Mesendoderm (in vitro differentiated cells): ENCODE measurements at regions not wholly inside any gene's neighbourhood (a gene's known extent, or its start where the extent isn't known, plus 50 kb on each side); places are given as distances from the start of the nearest gene placed in this dataset.

Experiments used
- DNase-seq: peaks from one replicate; pipeline ENCODE4 v3.0.0; 2013
- H2AK5ac ChIP-seq: 2 replicates; pipeline ENCODE4 v1.6.1; 2013; ENCODE audit warnings: low read length, inconsistent platforms
- H2BK120ac ChIP-seq: 2 replicates; pipeline ENCODE4 v1.6.1; 2013; ENCODE audit warnings: low read depth, mild to moderate bottlenecking, low read length, moderate library complexity, mixed read lengths
- H2BK15ac ChIP-seq: replicated peaks from 2 replicates; pipeline ENCODE4 v1.6.1; 2013; ENCODE audit warnings: low read depth, mild to moderate bottlenecking, moderate library complexity
- H2BK5ac ChIP-seq: 2 replicates; pipeline ENCODE4 v1.6.1; 2013; ENCODE audit warnings: low read length, inconsistent platforms
- H3K18ac ChIP-seq: 2 replicates; pipeline ENCODE4 v1.6.1; 2013; ENCODE audit warnings: mild to moderate bottlenecking, low read length, mixed read lengths
- H3K23ac ChIP-seq: one replicate; pipeline ENCODE4 v1.6.1; 2013; ENCODE audit warnings: low read length
- H3K27ac ChIP-seq: 2 replicates; pipeline ENCODE4 v1.5.1; 2013; ENCODE audit warnings: low read depth, mild to moderate bottlenecking, inconsistent platforms, low read length, moderate library complexity
- H3K27me3 ChIP-seq: 2 replicates; pipeline ENCODE4 v1.6.1; 2013; ENCODE audit warnings: low read length, control low read depth, mild to moderate bottlenecking, inconsistent platforms; ENCODE audit not compliant: insufficient read depth, poor library complexity
- H3K36me3 ChIP-seq: 2 replicates; pipeline ENCODE4 v1.6.1; 2013; ENCODE audit warnings: low read length, inconsistent platforms; ENCODE audit not compliant: control insufficient read depth, insufficient read depth
- H3K4ac ChIP-seq: one replicate; pipeline ENCODE4 v1.6.1; 2013; ENCODE audit warnings: low read depth, mild to moderate bottlenecking, low read length, moderate library complexity
- H3K4me1 ChIP-seq: 2 replicates; pipeline ENCODE4 v1.6.1; 2013; ENCODE audit warnings: low read depth, low read length, inconsistent platforms; ENCODE audit not compliant: control insufficient read depth
- H3K4me2 ChIP-seq: 2 replicates; pipeline ENCODE4 v1.6.1; 2013; ENCODE audit warnings: low read length
- H3K4me3 ChIP-seq: 2 replicates; pipeline ENCODE4 v1.5.1; 2013; ENCODE audit warnings: mild to moderate bottlenecking, low read length
- H3K56ac ChIP-seq: one replicate; pipeline ENCODE4 v1.6.1; 2013; ENCODE audit warnings: low read length
- H3K79me1 ChIP-seq: 2 replicates; pipeline ENCODE4 v1.6.1; 2013; ENCODE audit warnings: low read length, inconsistent platforms
- H3K79me2 ChIP-seq: 2 replicates; pipeline ENCODE4 v1.6.1; 2013; ENCODE audit warnings: mild to moderate bottlenecking, low read length; ENCODE audit not compliant: control insufficient read depth, insufficient read depth
- H3K9ac ChIP-seq: 2 replicates; pipeline ENCODE4 v1.6.1; 2013; ENCODE audit warnings: low read length, inconsistent platforms
- H4K5ac ChIP-seq: one replicate; pipeline ENCODE4 v1.6.1; 2013; ENCODE audit warnings: low read length
- H4K8ac ChIP-seq: one replicate; pipeline ENCODE4 v1.6.1; 2013; ENCODE audit warnings: low read depth, mild to moderate bottlenecking, control low read depth, low read length, moderate library complexity
- WGBS: extraction: QIAGEN DNeasy Blood & Tissue Kit; methylation state at CpG from one replicate; pipeline ENCODE4 v1.1.7; 2013; ENCODE audit warnings: low lambda C conversion rate, missing lambda C conversion rate; ENCODE audit not compliant: insufficient coverage; ENCODE audit errors: extremely low coverage; 5-methylcytosine and 5-hydroxymethylcytosine counted together

DNA sequence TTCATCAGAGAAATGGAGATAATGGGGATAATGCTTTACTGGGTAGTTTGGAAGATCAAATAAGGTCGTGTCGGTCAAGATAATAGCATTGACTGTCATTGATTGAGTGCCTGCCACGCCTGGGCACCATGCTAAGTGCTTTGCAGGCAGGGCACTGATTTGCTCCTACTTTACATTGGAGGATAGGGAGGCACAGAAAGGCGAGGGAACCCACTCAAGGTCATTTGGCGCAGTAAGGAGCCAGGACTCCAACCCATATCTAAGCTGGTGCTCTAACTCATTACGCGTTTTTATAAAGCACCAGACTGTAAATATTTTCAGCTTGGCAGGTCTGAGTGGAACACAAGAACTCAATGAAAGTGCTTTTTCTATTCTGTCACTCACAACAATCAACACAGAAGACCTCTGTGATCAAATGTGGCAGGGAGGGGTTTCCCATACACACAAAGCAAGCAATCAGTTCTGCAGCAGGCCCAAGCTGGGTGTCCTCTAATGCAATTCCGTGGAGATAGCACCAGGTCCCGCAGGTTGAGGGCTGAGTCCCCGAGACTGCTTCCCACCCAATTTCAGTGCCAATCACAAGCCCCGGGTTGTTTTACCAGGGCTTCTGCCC, 373.6 kb downstream of the CDH26 start:
- Histone ChIP-seq H2AK5ac (no peak overlapping the region), H2BK15ac (no peak overlapping the region), H3K23ac (no peak overlapping the region), H4K5ac (no peak overlapping the region), H3K4me3 (no peak overlapping the region), H2BK5ac (no peak overlapping the region), H2BK120ac (no peak overlapping the region), H3K4me1 (no peaks in the 10 kb centered on the region), H3K56ac (no peak overlapping the region), H3K4me2 (no peak overlapping the region), H3K36me3 (no peaks in the 10 kb centered on the region), H3K4ac (no peak overlapping the region), H3K79me2 (no peaks in the 10 kb centered on the region), H3K9ac (no peak overlapping the region), H3K27me3 (no peaks in the 10 kb centered on the region), H3K79me1 (no peaks in the 10 kb centered on the region), H4K8ac (no peak overlapping the region), H3K27ac (no peak overlapping the region), H3K18ac (no peak overlapping the region)
- WGBS, result no CpG with 5 or more reads among the region's 11 CpGs
- no peak for DNase-seq

DNA sequence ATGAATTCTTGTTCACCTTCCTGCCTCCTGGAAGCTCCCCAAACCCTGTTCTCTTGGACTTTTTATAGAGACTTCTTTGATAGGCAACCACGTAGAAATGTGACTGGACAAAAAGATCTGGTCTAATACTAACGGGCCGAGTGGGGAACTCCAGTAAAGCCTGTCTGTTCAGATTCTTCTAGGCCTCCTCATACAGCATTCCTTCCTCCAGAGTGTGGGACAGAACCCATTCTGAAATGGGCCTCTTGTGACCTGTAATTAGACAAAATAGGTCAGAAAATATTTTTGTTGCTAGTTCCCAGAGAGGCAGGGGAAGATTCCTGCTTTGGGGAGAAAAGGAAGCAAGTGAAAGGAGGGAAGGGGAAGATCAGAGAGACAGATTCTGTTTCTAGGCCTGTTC, 374.3 kb downstream of the CDH26 start:
- no CpG with 5 or more reads among the region's 3 CpGs for WGBS
- Histone ChIP-seq H3K4me1 (no peaks in the 10 kb centered on the region), H2BK5ac (no peak overlapping the region)

DNA sequence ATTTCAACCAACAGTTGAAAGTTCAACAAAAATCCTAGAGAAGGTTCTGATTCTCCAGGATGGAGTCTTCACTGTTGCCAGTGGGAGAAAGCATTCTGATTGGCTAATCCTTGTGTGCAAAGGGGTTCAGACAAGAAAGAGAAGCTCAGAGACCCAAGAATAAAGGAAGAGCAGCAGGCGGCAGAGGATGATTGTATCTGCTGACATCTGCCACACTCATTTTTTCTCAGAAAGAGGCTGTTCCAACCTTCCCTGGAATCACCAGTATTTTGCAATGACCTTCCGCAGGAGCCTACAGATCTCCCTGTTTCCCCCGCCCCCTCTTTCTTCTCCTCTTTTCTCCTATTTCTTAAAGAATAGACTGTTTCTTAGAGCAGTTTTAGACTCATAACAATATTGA, 376.7 kb downstream of the CDH26 start:
- no peak overlapping the region for H3K4ac ChIP-seq
- WGBS, result no CpG with 5 or more reads among the region's 3 CpGs
- H3K36me3 ChIP-seq, result no peaks in the 10 kb centered on the region
- H3K56ac ChIP-seq, result no peak overlapping the region
- no peak for DNase-seq
- no peaks in the 10 kb centered on the region for H3K79me1 ChIP-seq
- H2AK5ac ChIP-seq, result no peak overlapping the region
- H3K4me3 ChIP-seq, result no peak overlapping the region
- no peak overlapping the region for H3K27ac ChIP-seq
- H3K4me2 ChIP-seq, result no peak overlapping the region
- H3K79me2 ChIP-seq, result no peaks in the 10 kb centered on the region
- no peak overlapping the region for H3K9ac ChIP-seq
- H3K4me1 ChIP-seq, result no peaks in the 10 kb centered on the region
- no peak overlapping the region for H2BK120ac ChIP-seq
- no peak overlapping the region for H4K5ac ChIP-seq
- H3K27me3 ChIP-seq, result no peaks in the 10 kb centered on the region
- no peak overlapping the region for H2BK5ac ChIP-seq
- H2BK15ac ChIP-seq, result no peak overlapping the region
- H3K23ac ChIP-seq, result no peak overlapping the region
- no peak overlapping the region for H3K18ac ChIP-seq
- no peak overlapping the region for H4K8ac ChIP-seq

More for the DNA sequence above, 374.3 kb downstream of the CDH26 start:
- Histone ChIP-seq H2BK15ac (no peak overlapping the region), H3K4me2 (no peak overlapping the region), H3K27me3 (no peaks in the 10 kb centered on the region), H3K27ac (no peak overlapping the region), H3K56ac (no peak overlapping the region), H3K9ac (no peak overlapping the region), H2AK5ac (no peak overlapping the region), H3K36me3 (no peaks in the 10 kb centered on the region), H2BK120ac (no peak overlapping the region), H3K4ac (no peak overlapping the region), H3K18ac (no peak overlapping the region), H4K8ac (no peak overlapping the region), H4K5ac (no peak overlapping the region), H3K23ac (no peak overlapping the region), H3K79me1 (no peaks in the 10 kb centered on the region), H3K4me3 (no peak overlapping the region), H3K79me2 (no peaks in the 10 kb centered on the region)
- no peak for DNase-seq

DNA sequence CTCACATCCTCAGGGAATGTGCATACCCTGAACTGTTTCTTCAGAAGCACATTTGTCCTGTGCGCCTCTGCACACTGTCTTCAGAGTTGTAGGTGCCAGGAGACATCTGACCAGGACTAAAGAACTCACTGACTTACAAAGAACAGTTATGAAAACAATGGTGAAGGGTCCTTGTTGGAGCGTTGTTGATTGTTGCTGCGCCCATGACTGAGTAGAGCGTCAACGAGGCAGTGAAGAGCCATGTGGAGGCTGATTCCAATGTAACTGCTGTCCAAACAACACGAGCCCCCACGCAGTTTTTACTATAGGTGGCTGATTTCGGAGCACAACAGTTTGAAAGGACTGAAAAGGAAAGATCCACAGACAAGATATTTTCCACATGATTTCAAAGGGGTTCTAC, 380.3 kb downstream of the CDH26 start:
- Histone ChIP-seq H3K9ac (no peak overlapping the region), H3K36me3 (no peaks in the 10 kb centered on the region), H3K27me3 (no peaks in the 10 kb centered on the region), H3K4me1 (no peaks in the 10 kb centered on the region), H3K79me1 (no peaks in the 10 kb centered on the region), H2AK5ac (no peak overlapping the region), H4K5ac (no peak overlapping the region), H3K56ac (no peak overlapping the region), H2BK5ac (no peak overlapping the region), H3K27ac (no peak overlapping the region), H4K8ac (no peak overlapping the region), H2BK15ac (no peak overlapping the region), H2BK120ac (no peak overlapping the region), H3K18ac (no peak overlapping the region), H3K4me2 (no peak overlapping the region), H3K4ac (no peak overlapping the region), H3K23ac (no peak overlapping the region), H3K4me3 (no peak overlapping the region), H3K79me2 (no peaks in the 10 kb centered on the region)
- DNase-seq, result no peak
- WGBS, result no CpG with 5 or more reads among the region's 8 CpGs

DNA sequence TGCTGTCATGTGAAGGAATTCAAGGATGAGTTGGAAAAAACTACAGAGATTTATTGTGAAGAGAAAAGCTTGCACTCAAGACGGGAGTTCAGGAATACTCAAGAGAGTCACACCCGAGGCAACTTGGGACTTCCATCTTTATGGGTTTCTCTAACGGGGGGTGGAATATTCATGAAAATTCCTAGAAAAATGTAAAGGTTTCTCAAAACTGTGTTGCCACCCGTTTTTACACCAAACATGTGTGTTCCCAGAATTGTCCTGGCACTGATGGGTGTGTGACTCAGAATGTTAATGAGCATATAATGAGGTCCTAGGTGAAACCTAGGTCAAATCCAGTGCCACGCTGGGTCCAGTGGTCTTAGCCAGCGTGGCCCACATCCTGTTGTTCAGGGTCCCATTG, 381.5 kb downstream of the CDH26 start:
- H3K23ac ChIP-seq, result no peak overlapping the region
- H2BK120ac ChIP-seq, result no peak overlapping the region
- no peak overlapping the region for H3K4ac ChIP-seq
- no peak for DNase-seq
- H3K27ac ChIP-seq, result no peak overlapping the region
- H3K79me1 ChIP-seq, result no peaks in the 10 kb centered on the region
- no peak overlapping the region for H3K9ac ChIP-seq
- H3K79me2 ChIP-seq, result no peaks in the 10 kb centered on the region
- no peak overlapping the region for H2BK5ac ChIP-seq
- H3K56ac ChIP-seq, result no peak overlapping the region
- no peak overlapping the region for H4K5ac ChIP-seq
- no peaks in the 10 kb centered on the region for H3K4me1 ChIP-seq
- H4K8ac ChIP-seq, result no peak overlapping the region
- H3K27me3 ChIP-seq, result no peaks in the 10 kb centered on the region
- no peak overlapping the region for H2AK5ac ChIP-seq
- no peak overlapping the region for H3K4me3 ChIP-seq
- no peak overlapping the region for H2BK15ac ChIP-seq
- no peak overlapping the region for H3K18ac ChIP-seq
- no peak overlapping the region for H3K4me2 ChIP-seq
- WGBS, result no CpG with 5 or more reads among the region's 6 CpGs
- H3K36me3 ChIP-seq, result no peaks in the 10 kb centered on the region

DNA sequence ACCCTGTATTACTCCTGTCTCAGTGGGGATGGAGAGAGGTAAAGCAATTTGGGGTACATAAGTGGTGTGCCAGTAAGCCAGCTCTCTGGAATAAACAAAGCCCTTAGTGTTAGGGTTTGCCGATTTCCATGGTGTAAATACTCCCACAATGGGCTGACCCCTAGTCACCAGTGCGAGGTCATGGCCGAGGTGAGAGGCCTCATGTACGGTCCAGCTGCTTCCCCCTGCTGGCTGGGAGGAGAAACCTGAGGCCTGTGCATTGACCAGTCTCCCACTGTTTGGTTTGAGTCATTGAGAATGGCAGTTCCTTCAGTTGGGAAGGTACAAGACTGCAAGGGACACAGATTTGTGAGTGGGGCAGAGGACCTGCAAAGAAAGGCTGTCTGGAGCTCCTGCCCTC, 382.0 kb downstream of the CDH26 start:
- H3K79me1 ChIP-seq, result no peaks in the 10 kb centered on the region
- H3K18ac ChIP-seq, result no peak overlapping the region
- no peaks in the 10 kb centered on the region for H3K79me2 ChIP-seq
- H3K4ac ChIP-seq, result no peak overlapping the region
- no peak overlapping the region for H3K9ac ChIP-seq
- H3K4me3 ChIP-seq, result no peak overlapping the region
- no peak overlapping the region for H2BK120ac ChIP-seq
- DNase-seq, result no peak
- no peak overlapping the region for H2AK5ac ChIP-seq
- H4K8ac ChIP-seq, result no peak overlapping the region
- H4K5ac ChIP-seq, result no peak overlapping the region
- no peak overlapping the region for H3K4me2 ChIP-seq
- H3K27me3 ChIP-seq, result no peaks in the 10 kb centered on the region
- no peak overlapping the region for H2BK15ac ChIP-seq
- no peak overlapping the region for H2BK5ac ChIP-seq
- H3K27ac ChIP-seq, result no peak overlapping the region
- no CpG with 5 or more reads among the region's 4 CpGs for WGBS
- H3K36me3 ChIP-seq, result no peaks in the 10 kb centered on the region
- H3K56ac ChIP-seq, result no peak overlapping the region
- no peak overlapping the region for H3K23ac ChIP-seq
- H3K4me1 ChIP-seq, result no peaks in the 10 kb centered on the region
